HL-60 (cell line): ENCODE measurements at regions not wholly inside any gene's neighbourhood (a gene's known extent, or its start where the extent isn't known, plus 50 kb on each side); places are given as distances from the start of the nearest gene placed in this dataset.

Source experiments
- CTCF ChIP-seq: IDR thresholded peaks from one replicate; pipeline ENCODE4 v1.5.1; 2011; ENCODE audit warnings: low read length, control low read depth, inconsistent platforms; ENCODE audit not compliant: insufficient read depth
- REST ChIP-seq: IDR thresholded peaks from 2 replicates; pipeline ENCODE4 v1.6.1; 2012; ENCODE audit warnings: low read depth; ENCODE audit not compliant: insufficient replicate concordance
- SPI1 ChIP-seq: IDR thresholded peaks from 2 replicates; pipeline ENCODE4 v1.6.1; 2012; ENCODE audit warnings: low read depth, mild to moderate bottlenecking, borderline replicate concordance

- TF ChIP-seq REST (no peak), CTCF (no peak), SPI1 (no peak)
Measured at GRCh38 chr7:96486681-96487080, 164.8 kb upstream of the SLC25A13 start.
